Ishikawa (cell line): ENCODE measurements at regions not wholly inside any gene's neighbourhood (a gene's known extent, or its start where the extent isn't known, plus 50 kb on each side); places are given as distances from the start of the nearest gene placed in this dataset.

ENCODE experiments used
- CEBPB ChIP-seq: IDR thresholded peaks from 2 replicates; pipeline ENCODE4 v1.6.1; 2012
- CREB1 ChIP-seq: IDR thresholded peaks from 2 replicates; pipeline ENCODE4 v1.6.1; 2012; ENCODE audit warnings: low read depth
- YY1 ChIP-seq: IDR thresholded peaks from 2 replicates; pipeline ENCODE4 v1.6.1; 2012; ENCODE audit warnings: low read depth

DNA sequence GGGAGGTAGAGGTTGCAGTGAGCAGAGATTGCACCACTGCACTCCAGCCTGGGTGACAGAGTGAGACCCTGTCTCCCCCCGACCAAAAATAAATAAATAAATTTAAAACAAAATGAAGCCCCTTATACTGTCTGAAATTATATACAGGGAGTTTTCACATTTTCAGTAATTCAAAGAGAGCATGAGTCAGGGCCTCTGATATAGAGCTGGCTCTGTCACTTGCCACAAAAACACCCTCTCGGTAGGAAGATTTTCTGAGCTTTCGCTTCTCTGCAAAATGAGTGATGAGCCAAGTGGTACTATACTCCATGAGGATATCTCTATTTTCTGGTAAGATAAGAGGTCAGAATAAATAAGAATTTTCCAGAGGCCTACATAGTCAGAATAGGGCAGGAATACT lies 462.9 kb downstream of the COG6 start:
- TF ChIP-seq CEBPB: no peak
- TF ChIP-seq YY1: no peak
- no peak for TF ChIP-seq CREB1
